Tibial nerve (tissue), 3 donors: ENCODE measurements at regions not wholly inside any gene's neighbourhood (a gene's known extent, or its start where the extent isn't known, plus 50 kb on each side); places are given as distances from the start of the nearest gene placed in this dataset.

Experiments
- CTCF ChIP-seq, 5 experiments: fragments of 200-600 bp in 3 of 5; fragments of 450-650 bp in 2 of 5; sonication (generic) in 3 of 5; IDR thresholded peaks; one replicate each; pipeline ENCODE4 v1.5.1; 2016 to 2019; ENCODE audit warnings: antibody characterized with exemption in 5 of 5, mild to moderate bottlenecking in 3 of 5, moderate library complexity in 2 of 5
- POLR2A ChIP-seq, 2 donors: fragments of 450-650 bp; IDR thresholded peaks; one replicate each; pipeline ENCODE4 v1.6.1; 2017; ENCODE audit warnings: antibody characterized with exemption in 2 of 2, mild to moderate bottlenecking in 2 of 2, moderate library complexity in 2 of 2

- TF ChIP-seq POLR2A (IDR thresholded peaks at IDR 0.05) (no peak), CTCF (IDR thresholded peaks at IDR 0.05) (no peak)
These were observed 249.1 kb upstream of the NR4A3 start for GRCh38 chr9:99572567-99572966.
